CD4-positive, alpha-beta T cell (primary cell): ENCODE measurements at regions not wholly inside any gene's neighbourhood (a gene's known extent, or its start where the extent isn't known, plus 50 kb on each side); places are given as distances from the start of the nearest gene placed in this dataset.

ENCODE experiments used
- ATAC-seq: fragments of 200-7000 bp; cut with Tn5 transposase; one replicate; pipeline ENCODE4 v1.10.0; 2022; ENCODE audit warnings: mild to moderate bottlenecking; ENCODE audit not compliant: poor library complexity
- CTCF ChIA-PET: fragments of 350-600 bp; sonication (Branson Sonifier 250); formaldehyde crosslinking; loops from one replicate; lab custom pipeline; 2021; ENCODE audit warnings: antibody characterized with exemption, inconsistent platforms; lab: Charles Lee
- POLR2A ChIA-PET: fragments of 350-600 bp; sonication (Branson Sonifier 250); formaldehyde crosslinking; loops from one replicate; lab custom pipeline; 2021; ENCODE audit warnings: antibody characterized with exemption, inconsistent platforms; lab: Charles Lee
- DNase-seq, 14 experiments: peaks; one replicate each; pipeline ENCODE4 v3.0.0-alpha.2; 2013 to 2020; ENCODE audit warnings: mixed read lengths in 2 of 14
- H3K27ac ChIP-seq, 2 donors: one replicate each; pipeline versions ENCODE4 v1.5.1 to v1.7.0; 2013; ENCODE audit warnings: low read length in 2 of 2, low read depth in 1 of 2, mild to moderate bottlenecking in 1 of 2
- H3K27me3 ChIP-seq, 2 experiments: 1 replicate in 1 of 2; 2 replicates in 1 of 2; pipeline versions ENCODE4 v1.6.1 to v1.7.0; 2013; ENCODE audit warnings: low read length in 2 of 2, control low read depth in 1 of 2, mild to moderate bottlenecking in 1 of 2, moderate library complexity in 1 of 2; ENCODE audit not compliant: insufficient read depth in 2 of 2, control insufficient read depth in 1 of 2
- H3K36me3 ChIP-seq: one replicate; pipeline ENCODE4 v1.6.1; 2013; ENCODE audit warnings: low read length, control low read depth; ENCODE audit not compliant: insufficient read depth
- H3K4me1 ChIP-seq: one replicate; pipeline ENCODE4 v1.6.1; 2013; ENCODE audit warnings: low read length, control low read depth; ENCODE audit not compliant: insufficient read depth
- H3K4me3 ChIP-seq: one replicate; pipeline ENCODE4 v1.5.1; 2013; ENCODE audit warnings: mild to moderate bottlenecking, low read length, moderate library complexity
- H3K9me3 ChIP-seq, 2 experiments: 1 replicate in 1 of 2; 2 replicates in 1 of 2; pipeline versions ENCODE4 v1.6.1 to v1.7.0; 2013; ENCODE audit warnings: low read length in 2 of 2, mild to moderate bottlenecking in 2 of 2, control low read depth in 1 of 2, moderate library complexity in 1 of 2; ENCODE audit not compliant: control insufficient read depth in 1 of 2, insufficient read depth in 1 of 2
- H3K27ac Mint-ChIP-seq: one replicate; pipeline ENCODE4 v1.8.0; 2020; ENCODE audit warnings: mixed read lengths
- H3K27me3 Mint-ChIP-seq: one replicate; pipeline ENCODE4 v1.8.0; 2021; ENCODE audit warnings: mixed read lengths
- H3K36me3 Mint-ChIP-seq: one replicate; pipeline ENCODE4 v1.8.0; 2021; ENCODE audit warnings: low read depth, mixed read lengths
- H3K4me1 Mint-ChIP-seq: one replicate; pipeline ENCODE4 v1.8.0; 2021; ENCODE audit warnings: low read depth, mixed read lengths
- H3K4me3 Mint-ChIP-seq: one replicate; pipeline ENCODE4 v1.8.0; 2020; ENCODE audit warnings: mild to moderate bottlenecking, mixed read lengths
- H3K9me3 Mint-ChIP-seq: one replicate; pipeline ENCODE4 v1.8.0; 2020; ENCODE audit warnings: mixed read lengths
- intact Hi-C, 2 experiments: fragments of 100-400 bp; cut with DNase I in 1 of 2; cut with micrococcal nuclease in 1 of 2; formaldehyde crosslinking; loops; one replicate each; pipeline versions ENCODE4 v1.15.1 to v1.9.0; 2023 to 2025; cut with DNase I, micrococcal nuclease
- TF ChIP-seq, protein P1 (sequence below): fragments of 200-600 bp; IDR thresholded peaks from one replicate; pipeline ENCODE4 v1.8.0; 2022; ENCODE audit warnings: antibody characterized with exemption, mild to moderate bottlenecking

DNA sequence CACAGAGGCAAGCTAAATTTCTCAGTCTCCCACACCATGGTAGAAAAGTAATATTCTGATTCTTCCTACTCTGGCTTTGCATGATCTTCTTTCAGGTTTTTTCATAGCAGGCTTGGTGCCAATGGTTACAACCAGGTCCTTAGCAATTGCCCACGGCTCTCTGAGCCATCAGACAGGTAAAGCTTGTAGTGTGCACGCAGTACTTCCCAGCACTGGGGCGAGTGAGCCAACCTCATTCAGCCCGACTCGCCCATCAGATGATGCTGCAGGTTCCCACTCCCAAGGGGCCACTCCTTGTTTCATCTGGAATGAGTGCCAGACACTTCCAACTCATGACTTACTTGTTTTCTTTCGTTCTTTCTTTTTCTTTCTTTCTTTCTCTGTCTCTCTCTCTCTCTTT is 78.3 kb downstream of the PERP start:
- POLR2A ChIA-PET, result no interaction called here

DNA sequence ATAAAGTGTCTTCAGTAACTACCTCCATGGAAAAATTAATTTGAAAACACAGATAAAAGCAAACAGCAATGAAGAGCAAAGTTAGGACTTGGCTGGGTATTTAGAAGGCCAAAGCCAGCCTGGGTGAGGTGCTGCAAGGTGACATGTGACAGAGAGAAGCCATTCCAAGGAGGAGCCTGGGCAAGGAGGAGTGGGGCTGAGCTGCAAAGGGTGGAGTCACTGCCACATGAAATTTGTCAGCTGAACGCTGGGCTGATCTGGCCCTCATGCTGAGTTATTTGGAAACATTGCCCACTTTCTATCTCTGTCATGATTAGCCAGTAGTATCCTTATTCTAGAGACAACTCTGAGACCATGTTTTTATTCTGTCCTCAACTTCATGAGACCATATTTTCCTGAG is 76.3 kb downstream of the PERP start:
- Histone ChIP-seq H3K9me3 (no peaks in the 10 kb centered on the region), H3K27ac (no peak overlapping the region), H3K4me3 (no peak overlapping the region), H3K27me3 (peaks cover 0 to 2% of the 10 kb centered on the region in 2 experiments), H3K4me1 (no peaks in the 10 kb centered on the region), H3K36me3 (no peaks in the 10 kb centered on the region)
- Mint-ChIP-seq H3K4me1 (no peaks in the 10 kb centered on the region), H3K27ac (no peak overlapping the region), H3K9me3 (no peaks in the 10 kb centered on the region), H3K27me3 (peaks cover 9% of the 10 kb centered on the region), H3K36me3 (no peaks in the 10 kb centered on the region), H3K4me3 (no peak overlapping the region)
- TF ChIP-seq, protein P1, sequence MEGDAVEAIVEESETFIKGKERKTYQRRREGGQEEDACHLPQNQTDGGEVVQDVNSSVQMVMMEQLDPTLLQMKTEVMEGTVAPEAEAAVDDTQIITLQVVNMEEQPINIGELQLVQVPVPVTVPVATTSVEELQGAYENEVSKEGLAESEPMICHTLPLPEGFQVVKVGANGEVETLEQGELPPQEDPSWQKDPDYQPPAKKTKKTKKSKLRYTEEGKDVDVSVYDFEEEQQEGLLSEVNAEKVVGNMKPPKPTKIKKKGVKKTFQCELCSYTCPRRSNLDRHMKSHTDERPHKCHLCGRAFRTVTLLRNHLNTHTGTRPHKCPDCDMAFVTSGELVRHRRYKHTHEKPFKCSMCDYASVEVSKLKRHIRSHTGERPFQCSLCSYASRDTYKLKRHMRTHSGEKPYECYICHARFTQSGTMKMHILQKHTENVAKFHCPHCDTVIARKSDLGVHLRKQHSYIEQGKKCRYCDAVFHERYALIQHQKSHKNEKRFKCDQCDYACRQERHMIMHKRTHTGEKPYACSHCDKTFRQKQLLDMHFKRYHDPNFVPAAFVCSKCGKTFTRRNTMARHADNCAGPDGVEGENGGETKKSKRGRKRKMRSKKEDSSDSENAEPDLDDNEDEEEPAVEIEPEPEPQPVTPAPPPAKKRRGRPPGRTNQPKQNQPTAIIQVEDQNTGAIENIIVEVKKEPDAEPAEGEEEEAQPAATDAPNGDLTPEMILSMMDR, result no peak
- ChIA-PET CTCF (interaction anchor here (0.6 kb wide), 1 partner anchor 21 kb away, joined by 3 read pairs; no protein-coding TSS in a partner anchor), POLR2A (no interaction called here)
- intact Hi-C loops, result no loop called here
- ATAC-seq (no peak), DNase-seq (no peak)

More for the DNA sequence above, 78.3 kb downstream of the PERP start:
- no peak for DNase-seq
- H3K27ac Mint-ChIP-seq, result no peak overlapping the region
- H3K4me3 Mint-ChIP-seq, result no peak overlapping the region
- H3K36me3 Mint-ChIP-seq, result no peaks in the 10 kb centered on the region
- intact Hi-C loops, result no loop called here
- H3K9me3 ChIP-seq, result no peaks in the 10 kb centered on the region
- CTCF ChIA-PET, result no interaction called here
- H3K4me1 Mint-ChIP-seq, result no peaks in the 10 kb centered on the region
- no peaks in the 10 kb centered on the region for H3K27me3 ChIP-seq
- no peak for ATAC-seq
- no peak overlapping the region for H3K4me3 ChIP-seq
- no peaks in the 10 kb centered on the region for H3K9me3 Mint-ChIP-seq
- no peaks in the 10 kb centered on the region for H3K4me1 ChIP-seq
- no peaks in the 10 kb centered on the region for H3K36me3 ChIP-seq
- H3K27me3 Mint-ChIP-seq, result peaks cover 9% of the 10 kb centered on the region
- TF ChIP-seq, protein P1, result no peak
- H3K27ac ChIP-seq, result no peak overlapping the region

DNA sequence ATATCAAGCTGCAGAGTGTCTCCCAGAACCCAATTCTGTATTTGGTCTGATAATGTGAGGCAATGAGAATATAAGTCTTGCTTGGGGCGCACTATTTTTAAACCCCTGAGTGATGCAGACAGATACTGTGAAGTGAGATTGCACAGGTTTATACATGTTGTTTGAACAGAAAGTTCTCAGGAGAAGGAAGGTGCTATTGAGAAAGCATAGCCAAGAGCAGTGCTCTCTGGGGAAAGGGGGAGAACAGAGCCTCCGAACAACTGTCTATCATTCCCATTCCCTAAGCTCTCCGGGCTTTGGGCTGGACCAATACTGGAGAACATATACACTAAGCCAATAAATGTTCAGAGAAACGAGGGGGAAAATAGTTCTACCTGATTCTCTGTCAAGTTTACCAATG is 75.8 kb downstream of the PERP start:
- Mint-ChIP-seq H3K27ac (no peak overlapping the region), H3K36me3 (no peaks in the 10 kb centered on the region), H3K4me1 (no peaks in the 10 kb centered on the region), H3K27me3 (peaks cover 9% of the 10 kb centered on the region), H3K9me3 (no peaks in the 10 kb centered on the region), H3K4me3 (no peak overlapping the region)
- TF ChIP-seq, protein P1, result no peak
- Histone ChIP-seq H3K9me3 (no peaks in the 10 kb centered on the region), H3K27me3 (peaks cover 0 to 2% of the 10 kb centered on the region in 2 experiments), H3K36me3 (no peaks in the 10 kb centered on the region), H3K4me1 (no peaks in the 10 kb centered on the region), H3K4me3 (no peak overlapping the region), H3K27ac (no peak overlapping the region)
- DNase-seq (no peak), ATAC-seq (no peak)
- CTCF ChIA-PET, result interaction anchor here (0.6 kb wide), 1 partner anchor 22 kb away, joined by 3 read pairs; no protein-coding TSS in a partner anchor
- intact Hi-C loops, result no loop called here
- POLR2A ChIA-PET, result no interaction called here
